ENCODE measurements at regions not wholly inside any gene's neighbourhood (a gene's known extent, or its start where the extent isn't known, plus 50 kb on each side); places are given as distances from the start of the nearest gene placed in this dataset.

DNA sequence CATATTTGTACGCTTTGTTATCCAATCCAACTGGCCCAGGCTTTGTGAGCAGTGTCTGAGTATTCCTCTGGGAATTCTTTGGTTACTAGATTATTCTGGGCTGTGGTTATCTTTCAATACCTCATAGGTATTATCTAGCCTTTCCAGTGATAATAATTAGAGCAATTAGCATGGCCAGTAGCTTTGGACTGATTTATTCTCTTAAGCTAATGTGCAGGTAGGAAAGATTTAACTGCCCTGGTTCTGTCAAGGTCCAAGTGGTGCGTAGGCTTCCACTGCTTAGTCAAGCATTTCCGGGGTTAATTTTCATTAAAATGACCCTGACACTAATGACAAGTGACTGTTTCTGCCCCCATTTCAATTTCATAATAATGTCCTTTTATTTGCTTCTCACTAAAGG is 54.2 kb upstream of the PMFBP1 start (continued):
- no peak for TF ChIP-seq HMG20A (CRISPR knock-in tag; conservative IDR thresholded peaks at IDR 0.05)
- TF ChIP-seq CUX1 (CRISPR knock-in tag; IDR thresholded peaks at IDR 0.05): no peak
- no peak for TF ChIP-seq KLF6 (CRISPR knock-in tag; IDR thresholded peaks at IDR 0.05; ENCODE audit: borderline replicate concordance)
- TF ChIP-seq SAFB2 (IDR thresholded peaks at IDR 0.05; ENCODE audit: borderline replicate concordance, low read depth, low read length, severe bottlenecking): no peak
- no peak for TF ChIP-seq SREBF2 (CRISPR knock-in tag; IDR thresholded peaks at IDR 0.05)
- no peak for TF ChIP-seq TBL1XR1 (IDR thresholded peaks at IDR 0.05; ENCODE audit: low read length in 2 of 2)

Measured in K562 (cell line).